ENCODE measurements at regions not wholly inside any gene's neighbourhood (a gene's known extent, or its start where the extent isn't known, plus 50 kb on each side); places are given as distances from the start of the nearest gene placed in this dataset.

DNA sequence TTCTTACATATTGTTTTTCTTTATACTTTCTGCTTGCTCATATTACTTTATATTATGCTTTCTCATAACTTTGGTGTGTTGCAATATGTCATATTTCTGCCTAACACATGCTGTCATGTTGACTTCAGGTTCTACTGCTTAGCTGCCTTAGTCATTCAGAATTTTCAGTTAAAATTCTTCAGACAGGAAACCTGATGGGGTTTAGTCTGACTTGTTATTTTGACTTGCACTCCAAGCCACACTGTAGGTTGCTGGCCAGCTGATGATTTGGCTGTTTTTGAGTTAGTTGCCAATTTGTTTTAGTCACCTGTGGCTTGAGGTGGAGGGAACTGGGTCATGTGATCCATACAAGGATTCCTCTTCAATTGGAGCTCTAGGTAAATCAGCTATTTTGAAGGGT is 315.4 kb downstream of the MAP2K6 start:
- TF ChIP-seq, protein P1, sequence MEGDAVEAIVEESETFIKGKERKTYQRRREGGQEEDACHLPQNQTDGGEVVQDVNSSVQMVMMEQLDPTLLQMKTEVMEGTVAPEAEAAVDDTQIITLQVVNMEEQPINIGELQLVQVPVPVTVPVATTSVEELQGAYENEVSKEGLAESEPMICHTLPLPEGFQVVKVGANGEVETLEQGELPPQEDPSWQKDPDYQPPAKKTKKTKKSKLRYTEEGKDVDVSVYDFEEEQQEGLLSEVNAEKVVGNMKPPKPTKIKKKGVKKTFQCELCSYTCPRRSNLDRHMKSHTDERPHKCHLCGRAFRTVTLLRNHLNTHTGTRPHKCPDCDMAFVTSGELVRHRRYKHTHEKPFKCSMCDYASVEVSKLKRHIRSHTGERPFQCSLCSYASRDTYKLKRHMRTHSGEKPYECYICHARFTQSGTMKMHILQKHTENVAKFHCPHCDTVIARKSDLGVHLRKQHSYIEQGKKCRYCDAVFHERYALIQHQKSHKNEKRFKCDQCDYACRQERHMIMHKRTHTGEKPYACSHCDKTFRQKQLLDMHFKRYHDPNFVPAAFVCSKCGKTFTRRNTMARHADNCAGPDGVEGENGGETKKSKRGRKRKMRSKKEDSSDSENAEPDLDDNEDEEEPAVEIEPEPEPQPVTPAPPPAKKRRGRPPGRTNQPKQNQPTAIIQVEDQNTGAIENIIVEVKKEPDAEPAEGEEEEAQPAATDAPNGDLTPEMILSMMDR (IDR thresholded peaks at IDR 0.05 in 4 of 5, conservative IDR thresholded peaks at IDR 0.05 in 1 of 5) = no peak
- TF ChIP-seq POLR2A (IDR thresholded peaks at IDR 0.05) = no peak
